HCT116 (cell line): ENCODE measurements at regions not wholly inside any gene's neighbourhood (a gene's known extent, or its start where the extent isn't known, plus 50 kb on each side); places are given as distances from the start of the nearest gene placed in this dataset.

Experiments
- ATAC-seq: fragments of 200-7000 bp; cut with Tn5 transposase; 2 replicates; pipeline ENCODE4 v1.9.1; 2020; ENCODE audit warnings: mild to moderate bottlenecking, moderate library complexity
- BruUV-seq: library from RNA; stranded (reverse); fragments of 400-500 nt; replicated peaks from 2 replicates; lab custom pipeline; 2021; lab: Mats Ljungman, UMichigan
- CTCF ChIA-PET: fragments of 300-600 bp; sonication (Branson Sonifier 250); formaldehyde crosslinking; loops from one replicate; lab custom pipeline; 2021; ENCODE audit warnings: antibody characterized with exemption; lab: Charles Lee
- POLR2A ChIA-PET: fragments of 300-600, 350-600 bp; sonication (Branson Sonifier 250); formaldehyde crosslinking; loops from one replicate; lab custom pipeline; 2021; ENCODE audit warnings: antibody characterized with exemption; lab: Charles Lee
- RAD21 ChIA-PET, 2 experiments: fragments of 300-600 bp; sonication (Branson Sonifier 250); formaldehyde crosslinking; loops; one replicate each; lab custom pipeline; 2023; ENCODE audit warnings: low total read pairs in 2 of 2; ENCODE audit not compliant: uncharacterized antibody in 2 of 2, unreplicated experiment in 2 of 2, low non-redundant PET in 1 of 2; lab: Charles Lee
- DNase-seq: peaks from one replicate; pipeline ENCODE4 v3.0.0-alpha.2; 2010; ENCODE audit warnings: low read depth, low spot score
- H2AFZ ChIP-seq: fragments of 200-600 bp; shearing (Covaris generic), sonication (generic); 2 replicates; pipeline ENCODE4 v1.6.1; 2017; ENCODE audit warnings: low read depth, mixed run types, mixed read lengths, antibody characterized with exemption, low read length; ENCODE audit not compliant: poor library complexity, severe bottlenecking
- H3K27ac ChIP-seq: 2 replicates; pipeline ENCODE4 v1.5.1; 2012; ENCODE audit warnings: low read depth, low read length
- H3K27me3 ChIP-seq: fragments of 200-600 bp; sonication (generic); 2 replicates; pipeline ENCODE4 v1.6.1; 2016; ENCODE audit warnings: mixed run types, low read length, mixed read lengths; ENCODE audit not compliant: insufficient read depth
- H3K36me3 ChIP-seq, 2 experiments: fragments of 200-500 bp in 1 of 2; fragments of 200-600 bp in 1 of 2; sonication (Bioruptor generic) in 1 of 2; sonication (generic) in 1 of 2; 2 replicates each; pipeline versions ENCODE4 v1.5.1 to v1.6.1; 2014 to 2016; ENCODE audit warnings: low read length in 2 of 2, inconsistent platforms in 1 of 2, mixed read lengths in 1 of 2, mixed run types in 1 of 2; ENCODE audit not compliant: insufficient read depth in 2 of 2, control insufficient read depth in 1 of 2
- H3K4me1 ChIP-seq, 2 experiments: fragments of 200-600 bp in 1 of 2; sonication (generic) in 1 of 2; 2 replicates each; pipeline versions ENCODE4 v1.5.1 to v1.6.1; 2012 to 2017; ENCODE audit warnings: low read length in 2 of 2, inconsistent platforms in 1 of 2, mild to moderate bottlenecking in 1 of 2, mixed read lengths in 1 of 2, mixed run types in 1 of 2, moderate library complexity in 1 of 2; ENCODE audit not compliant: insufficient read depth in 2 of 2, control insufficient read depth in 1 of 2
- H3K4me2 ChIP-seq: fragments of 200-600 bp; sonication (generic); 2 replicates; pipeline ENCODE4 v1.6.1; 2017; ENCODE audit warnings: mixed run types, low read length, mixed read lengths
- H3K4me3 ChIP-seq, 2 experiments: fragments of 200-600 bp in 1 of 2; sonication (generic) in 1 of 2; replicated peaks in 1 of 2; 2 replicates each; pipeline ENCODE4 v1.5.1; 2011 to 2016; ENCODE audit warnings: low read length in 2 of 2, control low read depth in 1 of 2, low read depth in 1 of 2, mild to moderate bottlenecking in 1 of 2, mixed read lengths in 1 of 2, mixed run types in 1 of 2
- H3K79me2 ChIP-seq: fragments of 200-600 bp; sonication (generic); 2 replicates; pipeline ENCODE4 v1.6.1; 2017; ENCODE audit warnings: mild to moderate bottlenecking, mixed run types, low read length, moderate library complexity, mixed read lengths; ENCODE audit not compliant: insufficient read depth
- H3K9ac ChIP-seq: fragments of 200-600 bp; sonication (generic); 2 replicates; pipeline ENCODE4 v1.6.1; 2016; ENCODE audit warnings: low read length, mixed read lengths
- H3K9me2 ChIP-seq: fragments of 200-600 bp; sonication (generic), shearing (Covaris generic); 2 replicates; pipeline ENCODE4 v1.6.1; 2017; ENCODE audit warnings: mixed run types, mild to moderate bottlenecking, moderate library complexity; ENCODE audit not compliant: insufficient read depth
- H3K9me3 ChIP-seq, 2 experiments: fragments of 200-500 bp in 1 of 2; fragments of 200-600 bp in 1 of 2; sonication (Bioruptor generic) in 1 of 2; sonication (generic) in 1 of 2; 2 replicates each; pipeline ENCODE4 v1.6.1; 2014 to 2017; ENCODE audit warnings: low read length in 2 of 2, mixed read lengths in 2 of 2, inconsistent platforms in 1 of 2, low read depth in 1 of 2, mild to moderate bottlenecking in 1 of 2, mixed run types in 1 of 2, moderate library complexity in 1 of 2; ENCODE audit not compliant: control insufficient read depth in 1 of 2, insufficient read depth in 1 of 2
- H4K20me1 ChIP-seq: fragments of 200-600 bp; sonication (generic), shearing (Covaris generic); 2 replicates; pipeline ENCODE4 v1.6.1; 2017; ENCODE audit warnings: mixed run types, mild to moderate bottlenecking, moderate library complexity; ENCODE audit not compliant: insufficient read depth
- CEBPB ChIP-seq: IDR thresholded peaks from 2 replicates; pipeline ENCODE4 v1.6.1; 2012; ENCODE audit warnings: low read depth
- EGR1 ChIP-seq: IDR thresholded peaks from 2 replicates; pipeline ENCODE4 v1.6.1; 2012; ENCODE audit warnings: low read depth
- ELF1 ChIP-seq: IDR thresholded peaks from 2 replicates; pipeline ENCODE4 v1.6.1; 2012; ENCODE audit warnings: low read depth, borderline replicate concordance
- EZH2 ChIP-seq: fragments of 200-600 bp; sonication (generic); IDR thresholded peaks from 2 replicates; pipeline ENCODE4 v1.6.1; 2017; ENCODE audit warnings: antibody characterized with exemption, mixed run types
- FOSL1 ChIP-seq: IDR thresholded peaks from 2 replicates; pipeline ENCODE4 v1.6.1; 2012; ENCODE audit warnings: low read depth
- JUND ChIP-seq: IDR thresholded peaks from 2 replicates; pipeline ENCODE4 v1.6.1; 2012
- MAX ChIP-seq: IDR thresholded peaks from 2 replicates; pipeline ENCODE4 v1.6.1; 2012
- POLR2AphosphoS5 ChIP-seq: IDR thresholded peaks from 2 replicates; pipeline ENCODE4 v1.6.1; 2011; ENCODE audit warnings: mild to moderate bottlenecking, low read depth, low read length, moderate library complexity
- RAD21 ChIP-seq: IDR thresholded peaks from 2 replicates; pipeline ENCODE4 v1.6.1; 2012; ENCODE audit warnings: low read depth, mild to moderate bottlenecking
- REST ChIP-seq: IDR thresholded peaks from 2 replicates; pipeline ENCODE4 v1.6.1; 2012; ENCODE audit warnings: low read depth
- SIN3A ChIP-seq: IDR thresholded peaks from 2 replicates; pipeline ENCODE4 v1.6.1; 2012; ENCODE audit warnings: low read depth
- SP1 ChIP-seq: IDR thresholded peaks from 2 replicates; pipeline ENCODE4 v1.6.1; 2012; ENCODE audit warnings: low read depth
- SRF ChIP-seq: IDR thresholded peaks from 2 replicates; pipeline ENCODE4 v1.6.1; 2012; ENCODE audit warnings: low read depth
- TCF7L2 ChIP-seq: IDR thresholded peaks from 2 replicates; pipeline ENCODE4 v1.7.0; 2011; ENCODE audit warnings: borderline replicate concordance, inconsistent platforms; ENCODE audit not compliant: insufficient read depth, insufficient read length; ENCODE audit errors: extremely low read depth
- YY1 ChIP-seq: IDR thresholded peaks from 2 replicates; pipeline ENCODE4 v1.6.1; 2011; ENCODE audit warnings: low read length, low read depth, moderate library complexity, mild to moderate bottlenecking; ENCODE audit not compliant: insufficient replicate concordance; ENCODE audit errors: extremely low read depth
- ZBTB33 ChIP-seq: IDR thresholded peaks from 2 replicates; pipeline ENCODE4 v1.6.1; 2011; ENCODE audit warnings: mild to moderate bottlenecking, low read length, moderate library complexity; ENCODE audit not compliant: insufficient replicate concordance; ENCODE audit errors: extremely low read depth
- ZFX ChIP-seq: fragments of 450-650 bp; IDR thresholded peaks from 2 replicates; pipeline ENCODE4 v1.6.1; 2017
- ZNF274 ChIP-seq: fragments of 200-500 bp; sonication (Bioruptor generic); IDR thresholded peaks from 2 replicates; pipeline ENCODE4 v1.6.1; 2014; ENCODE audit warnings: mild to moderate bottlenecking, low read depth, low read length, inconsistent platforms
- intact Hi-C: fragments of 100-400 bp; cut with micrococcal nuclease; formaldehyde crosslinking; loops from 2 replicates; pipeline ENCODE4 v1.10.0; 2022

GRCh38 chr11:92670308-92670890 lies 299.1 kb upstream of the MTNR1B start:
- H3K4me1 ChIP-seq, result no peaks in the 10 kb centered on the region
- no peaks in the 10 kb centered on the region for H3K27me3 ChIP-seq
- H3K27ac ChIP-seq, result no peak overlapping the region
- no peaks in the 10 kb centered on the region for H3K79me2 ChIP-seq
- RAD21 ChIA-PET, result no interaction called here
- no peak overlapping the region for H3K9ac ChIP-seq
- H3K9me3 ChIP-seq, result peaks cover 0 to 3% of the 10 kb centered on the region in 2 experiments; a peak in 1 of 4 replicates
- no peaks in the 10 kb centered on the region for H4K20me1 ChIP-seq
- ATAC-seq (no peak), DNase-seq (no peak)
- no peak overlapping the region for H3K4me3 ChIP-seq
- intact Hi-C loops, result no loop called here
- TF ChIP-seq EGR1 (no peak), ZBTB33 (no peak), SRF (no peak), REST (no peak), ZFX (no peak), RAD21 (no peak), POLR2AphosphoS5 (no peak), FOSL1 (no peak), JUND (no peak), SP1 (no peak), EZH2 (no peak), YY1 (no peak), TCF7L2 (no peak), ZNF274 (no peak), CEBPB (no peak), MAX (no peak), SIN3A (no peak), ELF1 (no peak)
- no peak overlapping the region for H2AFZ ChIP-seq
- H3K9me2 ChIP-seq, result no peaks in the 10 kb centered on the region
- BruUV-seq, result no TSS peak
- POLR2A ChIA-PET, result no interaction called here
- H3K36me3 ChIP-seq, result no peaks in the 10 kb centered on the region
- CTCF ChIA-PET, result no interaction called here
- no peak overlapping the region for H3K4me2 ChIP-seq
